Activated CD4-positive, alpha-beta T cell treated with anti-CD3 and anti-CD28 coated beads, Interleukin-2, amount 50 U/mL, for 1 hour (primary cell): ENCODE measurements at regions not wholly inside any gene's neighbourhood (a gene's known extent, or its start where the extent isn't known, plus 50 kb on each side); places are given as distances from the start of the nearest gene placed in this dataset.

ENCODE experiments used
- DNase-seq: peaks from one replicate; pipeline ENCODE4 v3.0.0-alpha.2; 2020

DNA sequence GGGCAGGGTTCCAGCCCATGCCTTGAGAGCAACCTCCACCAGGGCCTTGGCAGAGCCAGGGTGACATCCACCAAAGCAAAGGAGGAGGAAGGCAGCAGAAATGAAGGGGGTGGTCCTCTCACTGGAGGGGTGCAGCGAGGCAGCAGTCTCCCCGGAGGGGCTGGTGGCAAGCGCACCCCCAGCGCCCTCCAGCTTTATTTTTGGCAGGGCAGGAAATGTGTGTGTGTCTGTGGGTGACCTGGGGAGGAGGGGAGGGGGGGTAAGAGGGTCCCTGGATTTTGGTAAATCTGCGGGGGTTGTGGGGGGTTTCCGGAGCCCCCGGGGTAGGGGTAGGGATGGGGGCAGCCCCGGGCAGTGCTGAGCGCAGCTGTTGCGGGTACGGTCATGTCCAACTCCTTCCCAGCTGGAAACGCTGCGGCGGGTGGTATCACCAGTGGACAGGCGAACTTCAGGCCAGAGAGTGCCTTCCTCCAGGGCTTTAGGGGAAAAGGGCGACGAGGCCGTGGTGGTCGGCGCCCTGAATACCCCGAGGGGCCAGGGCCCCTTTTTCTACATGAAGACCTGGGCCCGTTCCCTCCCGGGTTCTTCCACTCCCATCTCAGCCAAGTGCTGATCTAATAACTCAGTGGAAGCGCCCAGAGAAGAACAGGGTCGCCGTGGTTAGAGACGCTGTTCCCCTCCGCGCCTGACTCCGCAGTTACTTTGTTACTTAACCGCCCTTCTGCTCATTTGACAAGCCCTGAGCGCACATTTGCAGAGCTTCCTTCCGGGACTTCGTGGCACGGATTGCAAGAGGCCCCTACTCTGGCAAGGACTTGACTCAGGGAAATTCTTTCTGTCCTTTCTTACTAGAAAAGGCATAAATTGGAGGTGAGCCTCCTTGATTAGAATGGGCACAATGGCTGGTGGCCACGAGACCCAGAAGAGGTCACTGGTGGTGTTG is 55.2 kb downstream of the FOS start:
- DNase-seq, result peak; percentile 54

DNA sequence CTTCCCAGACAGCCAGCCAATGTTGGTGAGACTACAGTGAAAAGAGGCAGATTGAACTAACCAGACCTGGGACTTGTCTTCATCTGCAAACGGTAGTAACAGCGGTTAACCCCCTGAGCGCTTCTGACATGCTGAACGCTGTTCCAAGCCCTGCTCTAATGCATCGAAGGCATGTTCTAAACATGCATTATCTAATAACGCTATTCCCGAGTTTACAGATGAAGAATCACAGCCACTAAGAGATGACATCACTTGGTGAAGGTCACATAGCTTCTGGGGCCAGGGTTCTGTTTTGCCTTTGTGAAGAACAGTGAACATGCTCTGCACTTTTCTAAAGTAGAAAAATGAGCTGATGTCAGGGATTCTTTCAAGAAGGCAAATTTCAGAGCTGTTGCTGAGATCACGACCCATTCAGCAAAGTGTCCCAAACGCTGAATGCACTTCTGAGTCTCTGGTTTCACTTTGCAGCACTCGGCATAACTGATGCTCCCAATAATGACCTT is 56.0 kb downstream of the FOS start:
- no peak for DNase-seq

DNA sequence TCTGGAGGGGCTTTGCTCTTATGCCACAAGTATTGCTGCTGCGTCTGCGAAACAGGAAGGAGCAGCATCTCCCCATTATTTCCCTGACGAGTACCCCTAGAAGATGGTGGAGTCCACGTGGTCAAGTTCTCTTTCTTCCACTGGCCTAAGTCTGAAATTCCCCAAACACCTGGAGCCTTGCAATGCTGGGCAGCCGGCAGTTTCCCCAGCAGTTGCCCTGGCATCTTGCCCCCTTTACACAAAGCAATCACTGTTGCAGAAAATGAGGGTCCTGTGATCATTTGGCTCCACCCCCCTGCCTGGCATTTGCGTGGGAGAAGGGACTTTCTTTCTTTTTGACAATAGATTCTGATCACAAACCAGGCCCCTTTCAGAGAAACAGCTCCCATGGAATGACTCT is 56.9 kb downstream of the FOS start:
- DNase-seq, result no peak

DNA sequence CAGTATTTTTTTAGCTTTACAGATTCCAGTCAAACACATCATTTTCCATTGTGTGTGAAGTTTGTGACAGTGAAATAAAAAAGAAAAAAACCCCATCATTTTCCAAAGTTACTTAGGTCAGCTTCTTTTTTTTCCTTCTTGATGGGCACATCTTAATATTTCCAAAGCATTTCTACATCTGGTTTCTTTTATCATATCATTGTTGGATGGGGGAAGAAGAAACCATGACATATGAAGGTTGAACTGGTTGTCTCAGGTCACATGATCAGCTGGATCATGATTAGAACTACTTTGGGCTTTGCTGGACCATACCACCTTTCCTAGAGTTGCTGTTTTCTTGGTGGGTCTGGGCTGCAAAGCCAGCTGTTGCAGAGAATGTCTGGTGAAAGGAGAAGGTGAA is 59.8 kb downstream of the FOS start:
- DNase-seq, result no peak

DNA sequence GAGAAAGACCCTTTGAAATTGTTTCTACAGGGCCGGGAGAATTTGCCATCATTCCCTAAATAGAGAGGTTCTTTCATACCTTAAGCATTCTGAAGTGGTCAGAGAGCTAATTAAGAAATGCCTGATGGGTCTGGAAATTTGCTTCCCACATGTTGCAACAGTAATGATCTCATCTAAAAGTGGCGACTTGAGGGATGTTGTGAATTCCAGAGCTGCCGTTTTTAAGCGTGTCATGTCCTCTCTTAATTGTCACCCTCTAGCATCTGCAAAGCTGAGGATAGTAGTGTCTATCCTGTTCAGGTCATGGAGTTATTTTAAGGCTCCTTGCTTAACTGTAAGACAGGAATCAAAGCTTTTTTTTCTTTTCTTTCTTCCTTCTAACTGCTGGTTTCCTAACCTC is 60.4 kb downstream of the FOS start:
- DNase-seq, result no peak

DNA sequence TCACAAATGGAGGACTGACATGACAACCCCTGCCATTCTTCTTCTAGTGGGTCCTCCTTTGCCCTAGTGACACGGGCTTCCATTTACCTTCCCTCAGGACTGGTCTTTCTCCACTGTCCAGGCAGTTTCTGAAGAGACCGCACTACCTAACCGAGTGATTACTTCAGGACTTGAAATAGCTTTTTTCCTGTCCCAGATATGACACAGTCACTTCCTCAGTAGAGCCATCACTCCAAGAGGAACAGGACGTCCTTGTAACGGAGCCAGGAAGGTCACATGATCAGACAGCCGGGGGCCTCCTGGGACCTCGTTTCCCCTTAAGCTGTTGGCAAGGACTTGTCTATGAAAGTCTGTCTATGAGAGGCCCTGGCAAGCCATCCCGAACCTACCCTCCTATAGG is 62.3 kb downstream of the FOS start:
- DNase-seq, result no peak

DNA sequence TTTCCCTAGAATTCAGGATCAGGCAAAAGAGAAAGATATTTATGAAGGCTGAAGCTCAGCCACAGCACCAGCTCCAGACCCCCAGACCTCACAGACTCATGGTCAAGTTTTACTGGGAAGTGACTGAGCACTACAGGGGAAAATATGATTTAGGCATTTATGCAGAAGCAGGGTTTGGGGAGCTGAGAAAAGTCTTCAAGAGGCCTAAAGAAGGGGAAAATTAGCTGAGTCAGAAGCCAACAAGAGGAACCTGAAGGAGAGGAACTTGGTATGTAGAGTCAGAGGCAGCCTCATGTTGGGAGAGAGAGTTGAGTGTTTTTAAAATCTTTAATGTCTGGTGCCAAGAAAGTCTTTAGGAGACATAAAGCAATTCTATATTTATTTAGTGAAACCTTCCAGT is 63.0 kb downstream of the FOS start:
- DNase-seq, result no peak

DNA sequence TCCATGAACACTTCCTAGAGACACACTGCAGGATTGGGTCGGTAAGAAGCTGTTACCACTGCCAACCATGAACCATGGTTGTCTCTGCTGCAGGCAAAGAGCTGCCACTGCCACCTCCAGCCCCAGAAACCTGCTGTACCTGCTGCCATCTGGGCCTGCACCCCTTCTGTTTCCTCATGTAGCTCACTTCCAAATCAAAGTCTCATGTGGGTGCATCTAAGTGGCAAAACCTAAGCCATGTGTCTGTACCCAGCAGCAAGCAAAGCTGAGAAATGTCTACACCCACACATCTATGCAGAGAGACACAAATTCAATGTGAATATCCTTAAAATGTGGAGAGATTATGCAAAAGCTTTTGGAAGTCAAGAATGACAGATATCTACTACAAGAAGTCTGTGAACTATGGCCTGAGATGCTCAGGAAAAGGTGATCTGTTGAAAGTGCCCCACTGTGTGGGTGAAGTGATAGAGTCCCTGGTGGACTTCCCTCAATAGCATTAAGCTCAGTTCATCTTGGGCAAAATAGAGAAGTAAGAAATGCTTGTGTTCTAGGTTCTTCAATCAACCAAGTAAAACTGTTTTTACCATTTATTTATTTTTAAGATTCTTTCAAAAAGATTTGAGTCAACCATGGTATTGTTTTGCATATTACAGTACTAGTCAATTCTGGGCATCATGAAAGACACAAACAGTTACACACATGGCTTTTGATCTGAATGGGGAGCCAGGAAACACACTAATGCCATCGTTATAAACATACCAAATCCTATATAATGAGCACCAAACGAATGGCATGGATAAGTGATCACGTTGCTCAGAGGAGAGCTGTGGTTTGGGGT is 64.4 kb downstream of the FOS start:
- DNase-seq, result no peak

DNA sequence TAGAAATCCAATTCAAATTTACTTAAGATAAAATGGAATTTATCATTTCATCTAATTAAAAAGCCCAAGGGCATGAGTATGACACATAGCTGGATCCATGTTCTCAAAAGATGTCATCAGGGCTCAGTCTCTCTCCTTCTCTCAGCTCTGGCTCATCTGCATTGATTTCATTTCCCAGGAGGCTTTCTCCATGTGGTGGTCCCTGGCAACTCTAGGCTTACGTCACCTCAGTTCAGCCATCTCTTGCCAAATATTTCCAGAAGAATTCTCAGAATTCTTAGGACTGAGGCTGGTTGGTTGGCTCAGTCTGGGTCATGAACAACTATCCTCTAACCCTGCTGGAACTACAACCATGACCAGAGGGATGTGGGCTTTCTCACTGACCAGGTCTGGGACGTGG is 65.3 kb downstream of the FOS start:
- no peak for DNase-seq

DNA sequence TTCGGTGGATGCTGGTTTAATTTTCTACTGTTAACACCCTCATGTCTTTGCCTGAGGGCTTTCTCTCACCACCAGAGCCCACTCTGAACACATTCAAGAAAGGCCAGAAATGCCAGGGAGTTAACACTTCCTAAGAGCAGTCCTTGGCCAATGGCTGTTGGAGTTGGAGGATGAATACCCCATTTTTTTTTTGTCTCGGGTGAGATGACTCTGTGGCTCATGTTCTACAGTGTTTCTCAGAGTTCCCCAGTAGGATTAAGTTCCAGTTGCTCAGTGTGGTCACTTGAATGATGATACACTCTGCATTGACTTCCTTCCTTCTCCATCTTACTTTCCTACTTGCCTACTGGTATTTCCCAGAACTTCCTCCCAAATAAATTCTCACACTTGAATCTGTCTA is 65.8 kb downstream of the FOS start:
- DNase-seq, result no peak

DNA sequence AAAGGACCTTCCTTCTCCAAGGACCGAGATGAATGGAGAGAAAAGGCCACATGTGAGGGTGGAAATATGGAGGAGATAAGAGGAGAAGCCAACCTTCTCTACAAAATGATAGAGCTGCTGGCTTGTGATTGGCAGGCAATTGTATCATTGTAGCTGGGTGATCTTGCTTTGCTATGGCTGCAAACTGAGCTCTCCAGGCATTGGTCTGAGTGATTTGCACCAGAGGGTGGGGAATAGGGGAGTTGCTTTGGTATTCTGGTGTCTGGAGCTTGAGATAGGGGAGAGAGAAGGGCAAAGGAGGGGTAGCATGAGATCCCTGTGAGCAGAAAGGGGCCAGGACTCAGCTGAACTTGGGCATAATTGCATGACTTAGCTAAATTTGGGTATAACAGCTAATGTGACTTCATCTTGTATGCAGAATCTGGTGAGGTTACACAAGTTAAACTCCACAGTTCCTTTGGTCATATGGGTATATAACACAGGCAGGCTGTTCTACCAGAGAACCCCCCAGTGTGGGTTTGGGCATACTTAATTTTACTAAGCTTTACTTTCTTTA is 72.0 kb downstream of the FOS start:
- DNase-seq, result no peak

DNA sequence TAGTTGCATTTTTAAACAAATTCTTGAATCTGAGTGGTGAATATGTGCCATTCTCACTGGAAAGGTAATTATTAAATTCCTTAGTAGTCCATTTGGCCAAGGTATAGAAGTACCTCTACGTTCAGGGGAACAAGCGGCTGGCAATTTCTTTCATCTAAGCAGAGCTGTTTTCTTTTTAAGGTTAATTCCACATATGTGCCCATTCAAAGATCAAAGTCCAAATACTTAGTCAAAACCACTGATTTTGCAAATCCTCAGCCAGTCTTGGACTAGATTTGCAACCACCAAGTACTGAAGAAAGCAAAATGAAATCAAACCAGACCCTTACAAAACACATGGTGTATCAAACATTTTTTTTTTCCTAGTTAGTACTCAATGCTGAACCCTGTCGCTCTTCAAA is 68.7 kb upstream of the JDP2 start:
- no peak for DNase-seq

DNA sequence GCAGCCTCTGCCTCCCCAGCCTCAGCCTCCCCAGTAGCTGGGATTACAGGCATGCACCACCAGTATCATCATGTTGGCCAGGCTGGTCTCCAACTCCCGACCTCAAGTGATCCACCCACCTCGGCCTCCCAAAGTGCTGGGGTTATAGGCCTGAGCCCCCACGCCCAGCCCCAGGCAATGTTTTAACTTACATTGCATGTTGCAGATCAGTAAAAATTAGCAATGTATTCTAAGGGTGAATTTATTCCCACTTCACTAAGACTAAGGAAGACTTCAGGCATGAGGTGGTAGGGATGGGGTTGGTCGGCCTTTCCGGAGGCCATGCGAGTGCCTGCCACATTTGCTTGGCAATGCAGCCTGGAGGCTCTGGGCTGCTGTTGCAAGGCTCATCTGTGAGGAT is 66.8 kb upstream of the JDP2 start:
- DNase-seq, result no peak

DNA sequence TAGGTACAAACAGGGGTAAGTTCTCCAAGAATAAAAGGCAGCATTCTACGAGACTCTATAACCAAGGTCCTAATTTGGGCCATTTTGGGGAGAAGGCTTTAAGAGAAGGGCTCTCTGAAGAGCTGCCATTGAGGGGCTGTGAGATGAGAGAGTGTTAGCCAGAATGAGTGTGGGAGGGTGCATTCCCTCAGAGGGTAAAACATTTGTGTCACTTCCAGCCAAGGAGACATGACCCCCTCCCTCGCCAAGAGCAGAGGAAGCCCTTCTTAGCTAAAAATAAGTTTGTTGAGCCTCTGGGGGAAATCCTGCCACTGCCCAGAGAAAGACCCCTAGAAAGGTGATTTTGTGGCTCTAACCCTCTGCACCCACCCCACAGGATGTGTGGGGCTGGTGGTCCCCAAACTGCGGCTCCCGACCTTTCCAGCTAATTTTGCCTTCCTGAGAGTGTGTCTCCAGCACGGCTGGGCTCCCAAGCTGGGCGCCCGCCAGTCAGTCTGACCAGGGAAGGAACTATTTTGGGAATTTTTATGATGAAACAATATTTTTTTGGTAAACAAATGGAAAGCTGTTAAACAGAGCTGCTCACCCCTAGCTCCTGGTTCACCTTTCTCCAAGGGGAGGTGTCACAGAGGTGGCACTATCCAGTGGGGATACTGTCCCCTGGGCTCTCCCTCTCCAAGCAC is 65.9 kb upstream of the JDP2 start:
- no peak for DNase-seq

DNA sequence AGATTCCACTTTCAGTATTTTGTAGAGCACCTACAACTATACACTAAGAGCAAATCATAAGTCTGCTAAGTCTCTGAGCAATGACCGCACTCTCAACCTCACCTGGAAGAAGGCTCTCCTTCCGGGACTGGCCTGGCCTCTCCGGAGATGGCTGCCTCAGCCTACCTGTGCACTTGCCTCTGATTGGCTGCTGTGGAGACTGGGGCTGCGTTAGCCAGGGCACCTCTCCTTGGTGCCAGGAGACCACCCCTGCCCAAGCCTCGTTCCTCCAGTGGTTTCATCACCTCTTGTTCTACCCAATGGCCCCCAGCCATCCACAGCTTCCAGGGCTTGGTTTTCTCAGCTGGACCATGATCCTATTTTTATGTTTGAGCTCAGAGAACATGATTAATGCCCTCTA is 64.7 kb upstream of the JDP2 start:
- no peak for DNase-seq

DNA sequence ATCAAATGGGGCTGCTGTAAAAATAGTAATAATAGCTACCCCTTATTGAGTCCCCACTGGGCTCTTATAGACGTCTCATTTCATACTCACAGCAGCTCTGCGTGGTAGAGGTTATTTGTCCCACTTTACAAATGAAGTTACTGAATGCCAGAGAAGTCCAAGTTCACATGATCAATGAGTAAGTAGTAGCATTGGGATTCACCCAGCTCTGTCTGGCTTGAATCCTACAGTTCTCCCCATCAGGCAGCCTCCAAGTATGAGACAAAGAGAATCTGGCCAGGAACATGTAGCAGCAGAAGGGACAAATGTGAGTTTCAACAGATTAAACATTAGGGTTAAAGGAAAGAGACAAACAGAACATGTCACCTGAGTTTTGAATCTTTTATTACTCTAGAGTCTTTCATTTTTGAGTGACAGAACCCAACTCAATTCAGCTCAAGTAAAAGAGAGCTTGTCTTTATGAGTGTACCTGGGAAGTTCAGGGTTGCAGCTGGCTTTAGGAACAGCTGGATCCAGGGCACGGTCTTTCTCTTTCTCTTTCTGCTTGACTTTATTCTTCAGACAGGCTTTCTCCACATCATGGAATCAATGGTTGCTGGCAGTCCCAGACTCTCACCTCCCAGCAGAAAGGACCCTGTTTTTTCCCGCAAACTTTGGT is 64.1 kb upstream of the JDP2 start:
- no peak for DNase-seq

DNA sequence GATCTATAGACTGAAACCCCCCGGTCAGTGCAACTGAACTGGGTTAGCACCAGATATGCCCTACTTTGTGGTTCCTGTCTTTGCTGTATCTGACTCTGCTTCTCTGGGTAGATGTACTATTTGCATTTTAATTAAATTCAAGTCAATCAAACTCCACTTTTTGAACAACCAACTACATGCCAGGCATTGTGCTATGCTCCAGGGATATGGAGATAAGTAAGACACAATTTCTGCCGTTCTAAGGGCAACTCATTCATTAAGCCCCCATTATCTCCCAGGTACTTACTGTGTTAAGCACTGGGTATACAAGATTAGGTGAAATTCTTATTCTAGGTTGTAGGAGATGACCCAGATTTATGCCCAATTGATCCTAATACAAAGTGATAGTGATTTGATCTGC is 62.7 kb upstream of the JDP2 start:
- DNase-seq, result no peak

DNA sequence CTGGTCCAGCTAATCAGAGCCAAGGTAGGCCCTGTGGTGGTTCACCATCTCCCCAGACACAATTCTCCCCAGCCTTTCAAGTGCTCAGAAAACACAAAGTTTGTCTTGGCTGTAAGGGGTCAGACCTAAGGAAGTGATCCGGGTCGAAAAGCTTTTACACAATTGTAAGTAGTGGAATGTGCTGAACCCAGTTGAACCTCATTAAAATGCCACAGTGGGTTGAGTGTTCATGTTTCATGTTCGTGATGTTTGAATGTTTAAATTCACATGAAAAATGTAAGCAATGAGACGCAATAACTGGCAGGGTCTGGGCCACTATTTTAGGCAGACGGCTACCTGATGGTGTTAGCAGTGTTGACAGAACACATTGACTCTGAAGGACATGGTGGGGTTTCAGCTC is 60.9 kb upstream of the JDP2 start:
- DNase-seq, result no peak

DNA sequence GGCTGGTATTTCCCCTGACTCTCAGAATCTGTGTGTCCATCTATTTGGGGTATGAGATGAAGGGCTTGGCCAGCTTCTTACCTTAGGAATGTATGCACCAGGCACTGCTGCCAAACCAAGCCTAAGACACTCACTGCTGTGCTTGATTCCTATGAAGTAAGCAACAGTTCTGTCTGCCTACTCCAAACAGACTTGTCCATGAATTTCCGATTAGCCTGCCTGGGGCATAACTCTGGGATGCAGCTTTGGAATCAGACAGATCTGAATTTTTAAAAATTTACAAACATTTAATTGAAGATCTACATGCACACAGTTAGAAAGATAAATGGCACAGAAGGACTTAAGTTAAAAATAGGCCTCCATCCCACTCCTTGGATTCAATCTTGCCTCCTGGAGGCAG is 59.5 kb upstream of the JDP2 start:
- no peak for DNase-seq

DNA sequence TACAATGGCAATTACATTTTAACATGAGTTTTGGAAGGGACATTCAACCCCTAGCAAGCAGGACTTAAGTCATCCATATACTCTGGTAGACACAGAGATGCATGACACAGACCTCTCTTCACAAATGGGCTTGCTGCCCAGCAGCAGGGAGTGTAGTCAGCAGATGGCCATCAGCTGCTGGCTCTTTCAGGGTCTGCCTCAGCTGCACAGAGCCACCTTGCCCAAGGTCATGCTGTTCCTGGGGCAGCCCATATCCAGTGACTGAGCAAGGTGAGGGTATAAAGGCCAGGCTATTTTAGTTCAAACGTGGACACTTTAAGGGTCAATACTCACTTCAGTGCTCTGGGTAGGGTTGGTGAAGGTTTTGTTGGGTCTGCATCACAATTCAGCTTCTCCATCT is 58.3 kb upstream of the JDP2 start:
- DNase-seq, result no peak

DNA sequence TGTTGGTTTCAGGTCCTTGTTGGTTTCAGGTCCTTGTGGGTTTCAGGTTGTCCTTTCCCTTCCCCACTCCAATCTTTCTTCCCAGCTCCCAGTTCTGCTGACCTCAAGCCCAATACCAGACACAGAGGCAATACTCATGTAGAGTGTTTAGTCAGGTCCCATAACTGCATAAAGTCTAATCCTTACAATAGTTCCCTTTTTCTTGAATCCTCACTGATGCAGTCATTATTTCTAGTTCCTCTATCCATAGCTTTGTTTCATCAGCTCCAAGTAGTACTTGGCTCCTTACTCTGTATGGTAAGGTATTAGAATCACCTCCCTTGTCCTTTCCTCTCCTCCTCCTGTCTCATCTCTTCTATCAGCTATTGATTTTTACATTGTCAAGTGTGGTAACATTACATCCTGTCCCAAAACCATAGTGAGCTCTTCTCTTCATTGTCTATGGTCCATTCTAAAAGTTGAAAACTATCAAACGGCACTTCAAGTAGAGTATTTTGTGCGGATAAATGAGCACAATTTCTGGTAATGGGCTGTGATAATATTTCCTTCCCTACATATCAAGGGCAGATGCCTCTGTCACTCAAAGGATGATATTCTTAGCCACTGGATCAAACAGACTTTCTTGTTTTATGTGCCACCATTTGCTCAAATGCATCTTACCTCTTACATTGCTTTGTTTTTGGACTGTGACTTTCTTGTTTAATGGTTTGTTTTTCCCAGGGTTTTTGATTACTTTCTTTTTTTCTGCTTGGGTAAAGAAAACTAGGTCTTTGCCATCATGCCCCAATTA is 57.2 kb upstream of the JDP2 start:
- DNase-seq, result no peak

DNA sequence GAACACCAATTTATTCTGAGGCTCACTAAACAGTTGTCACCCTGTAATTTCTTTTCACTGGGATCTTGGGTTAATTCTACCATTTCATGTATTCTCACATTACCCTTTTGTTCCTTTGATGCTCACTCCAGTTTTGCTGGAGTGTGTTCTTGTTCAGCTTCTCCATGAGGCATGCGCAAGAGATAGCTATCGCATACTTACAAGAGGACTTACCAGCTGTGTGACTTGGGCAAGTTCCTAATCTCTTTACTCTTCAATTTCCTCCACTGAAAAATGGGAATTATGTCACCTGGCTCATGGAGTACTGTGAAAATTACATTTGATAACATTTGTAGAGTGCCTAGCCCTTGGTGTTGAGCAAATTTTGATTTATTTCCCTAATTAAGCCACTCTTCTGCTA is 56.5 kb upstream of the JDP2 start:
- DNase-seq, result no peak
